Activated gamma-delta T cell treated with Interleukin-2 at 50 U/mL for 16 hours (primary cell): ENCODE measurements at regions not wholly inside any gene's neighbourhood (a gene's known extent, or its start where the extent isn't known, plus 50 kb on each side); places are given as distances from the start of the nearest gene placed in this dataset.

ENCODE experiments used
- DNase-seq: peaks from one replicate; pipeline ENCODE4 v3.0.0-alpha.2; 2020

- no peak for DNase-seq
These were observed 373.7 kb downstream of the RBM43 start for GRCh38 chr2:150887926-150888325.

- no peak for DNase-seq
These were observed 375.8 kb downstream of the RBM43 start for GRCh38 chr2:150885774-150886386.

- DNase-seq = no peak
These were observed 376.4 kb downstream of the RBM43 start for GRCh38 chr2:150885236-150885635.

- no peak for DNase-seq
These were observed 378.1 kb downstream of the RBM43 start for GRCh38 chr2:150883613-150883895.

- no peak for DNase-seq
These were observed 378.7 kb downstream of the RBM43 start for GRCh38 chr2:150882751-150883612.

- no peak for DNase-seq
These were observed 380.7 kb downstream of the RBM43 start for GRCh38 chr2:150880986-150881385.

GRCh38 chr2:150878356-150878755 is 383.3 kb downstream of the RBM43 start:
- DNase-seq = no peak

GRCh38 chr2:150876251-150876950 is 385.3 kb downstream of the RBM43 start:
- no peak for DNase-seq

GRCh38 chr2:150873396-150873772 is 385.9 kb upstream of the RND3 start:
- no peak for DNase-seq

GRCh38 chr2:150872756-150873395 is 385.4 kb upstream of the RND3 start:
- no peak for DNase-seq

- DNase-seq = no peak
These were observed 379.0 kb upstream of the RND3 start for GRCh38 chr2:150866431-150866830.

- DNase-seq = no peak
These were observed 376.2 kb upstream of the RND3 start for GRCh38 chr2:150863691-150864090.

GRCh38 chr2:150860301-150860700 is 372.8 kb upstream of the RND3 start:
- DNase-seq = no peak

- no peak for DNase-seq
These were observed 372.4 kb upstream of the RND3 start for GRCh38 chr2:150859877-150860276.

- no peak for DNase-seq
These were observed 371.7 kb upstream of the RND3 start for GRCh38 chr2:150859162-150859561.

- no peak for DNase-seq
These were observed 370.9 kb upstream of the RND3 start for GRCh38 chr2:150858382-150858781.

GRCh38 chr2:150856596-150857281 is 369.3 kb upstream of the RND3 start:
- no peak for DNase-seq

- no peak for DNase-seq
These were observed 365.8 kb upstream of the RND3 start for GRCh38 chr2:150853263-150853662.

GRCh38 chr2:150850641-150851040 is 363.2 kb upstream of the RND3 start:
- DNase-seq = no peak

GRCh38 chr2:150847578-150847977 is 360.1 kb upstream of the RND3 start:
- DNase-seq = no peak

- no peak for DNase-seq
These were observed 359.2 kb upstream of the RND3 start for GRCh38 chr2:150846691-150847090.

- DNase-seq = no peak
These were observed 345.2 kb upstream of the RND3 start for GRCh38 chr2:150832686-150833085.

GRCh38 chr2:150824118-150824517 is 336.7 kb upstream of the RND3 start:
- no peak for DNase-seq
